ENCODE measurements at regions not wholly inside any gene's neighbourhood (a gene's known extent, or its start where the extent isn't known, plus 50 kb on each side); places are given as distances from the start of the nearest gene placed in this dataset.

DNA sequence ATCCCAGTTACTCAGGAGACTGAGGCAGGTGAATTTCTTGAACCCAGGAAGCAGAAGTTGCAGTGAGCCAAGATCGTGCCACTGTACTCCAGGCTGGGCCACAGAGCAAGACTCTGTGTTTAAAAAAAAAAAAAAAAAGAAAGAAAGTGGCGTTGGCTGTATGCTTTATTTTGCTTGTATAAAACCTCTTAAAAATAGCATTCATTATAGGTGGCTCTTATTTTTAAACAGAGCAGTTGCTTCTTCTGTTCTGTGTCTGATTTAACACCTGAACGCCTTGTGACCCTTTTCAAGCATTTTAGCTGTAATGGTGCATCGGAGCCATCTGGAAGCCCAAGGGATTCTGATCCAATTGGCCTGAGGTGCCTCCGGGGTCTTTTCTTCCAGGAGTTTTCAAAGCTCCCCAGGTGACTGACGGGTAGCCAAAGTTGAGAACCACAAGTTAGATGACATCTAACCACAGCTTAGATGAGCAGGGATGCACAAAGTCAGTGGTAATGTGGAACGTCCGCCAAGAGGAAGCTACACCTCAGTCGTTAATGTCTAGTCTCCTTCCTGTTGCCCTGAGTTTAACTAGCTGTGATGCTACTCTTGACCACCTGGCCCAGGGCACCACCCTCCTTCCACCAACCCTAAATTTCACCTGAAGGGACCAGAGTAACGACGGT lies 274.6 kb upstream of the KLF6 start:
- TF ChIP-seq EZH2phosphoT487 (conservative IDR thresholded peaks at IDR 0.05; ENCODE audit: low read length), result no peak
- no peak for TF ChIP-seq CTCF (IDR thresholded peaks at IDR 0.05; ENCODE audit: insufficient read depth, low read length, poor library complexity, severe bottlenecking)
- H3K27me3 ChIP-seq (ENCODE audit: low read length), result no peaks in the 10 kb centered on the region
- H3K27ac ChIP-seq (ENCODE audit: low read depth, low read length), result no peak overlapping the region
- no peaks in the 10 kb centered on the region for H3K36me3 ChIP-seq (ENCODE audit: low read length)
- no peak overlapping the region for H2AFZ ChIP-seq (ENCODE audit: low read depth, low read length, severe bottlenecking)
- H3K4me3 ChIP-seq (ENCODE audit: insufficient read depth, low read length, poor library complexity, severe bottlenecking), result no peak overlapping the region
- H3K79me2 ChIP-seq (ENCODE audit: insufficient read depth, low read length), result no peaks in the 10 kb centered on the region
- no peaks in the 10 kb centered on the region for H3K9me3 ChIP-seq (ENCODE audit: insufficient read depth, low read length)
- no peaks in the 10 kb centered on the region for H3F3A ChIP-seq (ENCODE audit: insufficient read depth)
- no peaks in the 10 kb centered on the region for H3K9me2 ChIP-seq (replicated peaks; ENCODE audit: insufficient read depth, low read length)
- H3K9ac ChIP-seq (ENCODE audit: low read length), result no peak overlapping the region
- H3K4me2 ChIP-seq (ENCODE audit: low read depth, low read length, poor library complexity, severe bottlenecking), result no peak overlapping the region
- no peaks in the 10 kb centered on the region for H4K20me1 ChIP-seq (ENCODE audit: low read depth, low read length)

DNA sequence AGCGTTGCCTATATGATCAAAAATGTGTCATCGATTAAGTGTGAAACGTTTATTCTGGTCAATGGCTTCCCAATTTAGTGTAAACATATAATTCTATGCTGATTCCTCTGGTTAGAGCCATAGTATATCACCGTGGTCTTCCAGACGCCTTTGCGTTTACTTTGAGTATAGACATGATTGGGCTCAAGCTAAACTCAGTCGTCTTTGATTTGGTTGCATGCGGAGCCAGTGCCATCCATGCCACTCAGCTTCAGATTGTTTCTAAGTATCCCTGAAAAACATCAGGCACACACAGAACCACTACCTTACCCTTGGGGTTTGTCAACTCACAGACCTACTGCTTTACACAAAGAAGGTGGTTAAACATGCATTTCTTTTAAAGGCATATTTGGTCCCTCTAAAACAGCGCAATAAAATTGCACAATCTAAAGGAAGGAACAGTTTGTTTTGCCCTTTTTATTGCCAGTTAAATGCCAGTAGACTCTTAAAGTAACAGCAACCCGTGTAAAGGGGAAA lies 273.6 kb upstream of the KLF6 start:
- Histone ChIP-seq H3K4me2 (ENCODE audit: low read depth, low read length, poor library complexity, severe bottlenecking) (no peak overlapping the region), H2AFZ (ENCODE audit: low read depth, low read length, severe bottlenecking) (no peak overlapping the region), H4K20me1 (ENCODE audit: low read depth, low read length) (no peaks in the 10 kb centered on the region), H3K79me2 (ENCODE audit: insufficient read depth, low read length) (no peaks in the 10 kb centered on the region), H3K27me3 (ENCODE audit: low read length) (no peaks in the 10 kb centered on the region), H3K27ac (ENCODE audit: low read depth, low read length) (no peak overlapping the region), H3K9ac (ENCODE audit: low read length) (no peak overlapping the region), H3F3A (ENCODE audit: insufficient read depth) (no peaks in the 10 kb centered on the region), H3K36me3 (ENCODE audit: low read length) (no peaks in the 10 kb centered on the region), H3K4me3 (ENCODE audit: insufficient read depth, low read length, poor library complexity, severe bottlenecking) (no peak overlapping the region), H3K9me2 (replicated peaks; ENCODE audit: insufficient read depth, low read length) (no peaks in the 10 kb centered on the region), H3K9me3 (ENCODE audit: insufficient read depth, low read length) (no peaks in the 10 kb centered on the region)
- TF ChIP-seq EZH2phosphoT487 (conservative IDR thresholded peaks at IDR 0.05; ENCODE audit: low read length) (no peak), CTCF (IDR thresholded peaks at IDR 0.05; ENCODE audit: insufficient read depth, low read length, poor library complexity, severe bottlenecking) (no peak)

- no peak overlapping the region for H3K4me3 ChIP-seq (ENCODE audit: insufficient read depth, low read length, poor library complexity, severe bottlenecking)
- no peaks in the 10 kb centered on the region for H3K79me2 ChIP-seq (ENCODE audit: insufficient read depth, low read length)
- H3K27ac ChIP-seq (ENCODE audit: low read depth, low read length), result no peak overlapping the region
- no peaks in the 10 kb centered on the region for H3K9me2 ChIP-seq (replicated peaks; ENCODE audit: insufficient read depth, low read length)
- no peak overlapping the region for H3K9ac ChIP-seq (ENCODE audit: low read length)
- H3K9me3 ChIP-seq (ENCODE audit: insufficient read depth, low read length), result no peaks in the 10 kb centered on the region
- H3K36me3 ChIP-seq (ENCODE audit: low read length), result no peaks in the 10 kb centered on the region
- H3K27me3 ChIP-seq (ENCODE audit: low read length), result no peaks in the 10 kb centered on the region
- H3K4me2 ChIP-seq (ENCODE audit: low read depth, low read length, poor library complexity, severe bottlenecking), result no peak overlapping the region
- H4K20me1 ChIP-seq (ENCODE audit: low read depth, low read length), result no peaks in the 10 kb centered on the region
- TF ChIP-seq EZH2phosphoT487 (conservative IDR thresholded peaks at IDR 0.05; ENCODE audit: low read length), result no peak
- TF ChIP-seq CTCF (IDR thresholded peaks at IDR 0.05; ENCODE audit: insufficient read depth, low read length, poor library complexity, severe bottlenecking), result no peak
- H2AFZ ChIP-seq (ENCODE audit: low read depth, low read length, severe bottlenecking), result no peak overlapping the region
- H3F3A ChIP-seq (ENCODE audit: insufficient read depth), result no peaks in the 10 kb centered on the region
Observed at GRCh38 chr10:4057725-4058513, 272.9 kb upstream of the KLF6 start.
